GM21737 (cell line): ENCODE measurements at regions not wholly inside any gene's neighbourhood (a gene's known extent, or its start where the extent isn't known, plus 50 kb on each side); places are given as distances from the start of the nearest gene placed in this dataset.
"Not testable (repeated sequence)": the region's sequence is repeated elsewhere in the genome, so short reads cannot be mapped to it uniquely, and the experiment has no call there.

Experiments
- ATAC-seq: cut with Tn5 transposase; IDR thresholded peaks from one replicate; pipeline ENCODE4 v1.9.1; 2021; ENCODE audit warnings: mild to moderate bottlenecking, moderate library complexity; ENCODE audit not compliant: unreplicated experiment

GRCh38 chr7:152543799-152544198 lies 108.0 kb upstream of the KMT2C start:
- no peak for ATAC-seq

GRCh38 chr7:152541892-152542291 lies 106.1 kb upstream of the KMT2C start:
- no peak for ATAC-seq

- not testable (repeated sequence) for ATAC-seq
Measured at GRCh38 chr7:152539190-152539495, 103.3 kb upstream of the KMT2C start.

- ATAC-seq, result not testable (repeated sequence)
Measured at GRCh38 chr7:152538346-152539189, 102.8 kb upstream of the KMT2C start.

- no peak for ATAC-seq
Measured at GRCh38 chr7:152537639-152538038, 101.8 kb upstream of the KMT2C start.

- ATAC-seq, result no peak
Measured at GRCh38 chr7:152528612-152529011, 92.8 kb upstream of the KMT2C start.

GRCh38 chr7:152527610-152528032 lies 91.8 kb upstream of the KMT2C start:
- no peak for ATAC-seq

- no peak for ATAC-seq
Measured at GRCh38 chr7:152523916-152524315, 88.1 kb upstream of the KMT2C start.

- ATAC-seq, result no peak
Measured at GRCh38 chr7:152522571-152523067, 86.8 kb upstream of the KMT2C start.

GRCh38 chr7:152521420-152522337 lies 85.9 kb upstream of the KMT2C start:
- no peak for ATAC-seq

- no peak for ATAC-seq
Measured at GRCh38 chr7:152520861-152521302, 85.1 kb upstream of the KMT2C start.

- no peak for ATAC-seq
Measured at GRCh38 chr7:152519290-152519689, 83.5 kb upstream of the KMT2C start.

GRCh38 chr7:152516216-152516615 lies 80.4 kb upstream of the KMT2C start:
- ATAC-seq, result no peak

- not testable (repeated sequence) for ATAC-seq
Measured at GRCh38 chr7:152515266-152515950, 79.6 kb upstream of the KMT2C start.

GRCh38 chr7:152514771-152515105 lies 78.9 kb upstream of the KMT2C start:
- no peak for ATAC-seq

- no peak for ATAC-seq
Measured at GRCh38 chr7:152513861-152514770, 78.3 kb upstream of the KMT2C start.

- ATAC-seq, result peak; percentile 62
Measured at GRCh38 chr7:152512706-152513105, 76.9 kb upstream of the KMT2C start.

GRCh38 chr7:152511736-152512135 lies 75.9 kb upstream of the KMT2C start:
- ATAC-seq, result no peak

GRCh38 chr7:152508701-152509100 lies 72.9 kb upstream of the KMT2C start:
- ATAC-seq, result no peak

GRCh38 chr7:152505606-152506005 lies 69.8 kb upstream of the KMT2C start:
- ATAC-seq, result no peak
